ENCODE measurements at regions not wholly inside any gene's neighbourhood (a gene's known extent, or its start where the extent isn't known, plus 50 kb on each side); places are given as distances from the start of the nearest gene placed in this dataset.
A peak's percentile ranks its signal among the peaks of the same experiment; 100 is the strongest.

DNA sequence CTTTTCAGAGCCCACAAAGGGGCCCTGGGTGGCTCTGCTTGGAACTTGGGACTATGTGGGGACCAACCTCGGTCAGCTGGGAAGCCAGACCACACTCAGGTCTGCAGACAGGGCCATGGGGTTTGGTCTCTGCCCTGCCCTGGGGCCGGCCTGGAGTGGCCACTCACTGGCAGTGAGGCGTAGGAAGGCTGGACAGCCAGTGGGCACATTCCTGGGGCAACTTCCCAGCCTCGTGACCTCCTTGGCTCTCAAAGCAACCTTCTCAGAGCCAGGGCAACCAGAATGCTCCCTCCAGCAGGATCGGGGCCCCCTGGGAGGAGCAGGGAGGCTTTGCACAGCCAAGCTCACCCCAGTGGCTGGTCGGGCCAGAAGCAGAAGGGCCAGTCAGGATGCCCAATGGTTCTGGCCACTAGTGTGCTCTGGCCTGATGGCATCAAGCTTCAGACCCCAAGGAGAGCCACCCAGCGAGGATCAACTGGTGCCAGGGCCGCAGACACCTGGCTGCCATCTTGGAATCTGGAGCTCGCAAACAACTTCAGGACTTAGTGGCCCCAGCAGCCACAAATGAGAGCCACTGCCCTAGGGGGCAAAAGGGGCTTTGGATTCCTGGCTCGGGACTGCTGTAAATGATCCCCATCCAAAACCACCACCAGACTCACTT, 87.1 kb downstream of the MYEOV start:
- no peak for DNase-seq

DNA sequence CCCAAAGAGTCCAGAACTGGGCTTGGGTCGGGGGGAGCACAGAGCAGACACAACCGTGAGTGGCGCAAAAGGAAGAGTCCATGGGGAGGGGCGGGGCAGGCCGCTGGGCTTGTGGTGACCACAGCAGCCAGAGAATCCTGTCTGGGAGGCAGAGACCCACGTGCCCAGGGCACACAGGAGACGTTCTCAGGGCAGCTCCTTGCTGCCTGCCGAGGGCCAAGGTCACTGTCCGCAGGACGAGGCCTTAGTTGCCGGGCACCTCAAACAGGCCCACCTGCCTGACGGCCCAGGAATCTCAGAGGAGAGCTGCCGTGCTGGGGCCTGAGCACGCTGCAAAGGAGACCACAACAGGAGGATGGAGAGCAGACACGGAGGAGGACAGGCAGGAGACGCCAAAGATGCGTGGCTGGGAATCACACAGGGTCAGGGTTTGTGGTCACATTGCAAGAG, 87.8 kb downstream of the MYEOV start:
- DNase-seq, result no peak

DNA sequence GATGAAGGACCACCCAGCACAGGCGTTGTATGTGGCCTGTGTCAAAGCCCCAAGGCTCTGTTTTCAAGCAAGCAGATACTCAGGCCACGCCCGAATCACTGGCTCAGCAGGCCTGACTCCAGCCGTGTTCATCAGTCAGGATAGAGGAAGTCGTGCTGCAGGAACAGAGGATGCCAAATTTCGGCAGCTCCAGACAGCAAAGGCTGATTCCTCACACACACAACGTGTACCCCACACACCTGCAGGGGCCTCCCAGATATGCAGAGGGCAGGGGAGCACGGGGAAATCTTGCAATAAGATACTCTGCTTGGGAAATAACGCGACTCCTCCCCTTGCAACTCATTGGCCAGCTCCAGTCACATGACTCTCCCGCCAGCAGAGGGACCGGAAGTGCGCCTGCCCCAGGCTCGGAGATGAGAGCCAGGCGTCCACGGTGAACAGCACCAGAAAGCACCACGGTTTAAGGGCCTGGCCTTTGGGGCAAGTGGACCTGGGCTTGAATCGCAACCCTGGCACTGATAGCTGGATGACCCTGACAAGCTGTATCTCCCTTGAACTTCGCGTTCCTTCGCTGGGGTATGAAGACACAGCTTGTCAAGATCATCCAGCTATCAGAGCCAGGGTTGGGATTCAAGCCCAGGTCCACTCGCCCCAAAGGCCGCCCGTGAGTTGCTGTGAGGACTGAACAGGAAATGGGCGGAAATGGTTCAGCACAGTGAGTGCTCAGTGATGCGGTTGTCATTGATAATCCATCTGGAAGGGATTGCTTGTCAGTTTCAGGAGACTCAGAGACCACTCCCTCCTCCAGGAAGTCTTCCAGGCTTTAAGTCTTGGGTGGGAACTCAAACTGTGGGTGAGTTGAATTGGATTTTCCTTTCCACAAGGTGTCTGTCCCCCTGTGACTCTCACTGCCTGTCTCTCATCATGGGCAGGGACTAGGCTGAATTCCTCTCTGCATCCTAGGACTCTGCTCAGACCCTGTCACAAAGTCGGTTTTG, 88.5 kb downstream of the MYEOV start:
- DNase-seq, result peak in 1 of 3 experiments; percentile 49

DNA sequence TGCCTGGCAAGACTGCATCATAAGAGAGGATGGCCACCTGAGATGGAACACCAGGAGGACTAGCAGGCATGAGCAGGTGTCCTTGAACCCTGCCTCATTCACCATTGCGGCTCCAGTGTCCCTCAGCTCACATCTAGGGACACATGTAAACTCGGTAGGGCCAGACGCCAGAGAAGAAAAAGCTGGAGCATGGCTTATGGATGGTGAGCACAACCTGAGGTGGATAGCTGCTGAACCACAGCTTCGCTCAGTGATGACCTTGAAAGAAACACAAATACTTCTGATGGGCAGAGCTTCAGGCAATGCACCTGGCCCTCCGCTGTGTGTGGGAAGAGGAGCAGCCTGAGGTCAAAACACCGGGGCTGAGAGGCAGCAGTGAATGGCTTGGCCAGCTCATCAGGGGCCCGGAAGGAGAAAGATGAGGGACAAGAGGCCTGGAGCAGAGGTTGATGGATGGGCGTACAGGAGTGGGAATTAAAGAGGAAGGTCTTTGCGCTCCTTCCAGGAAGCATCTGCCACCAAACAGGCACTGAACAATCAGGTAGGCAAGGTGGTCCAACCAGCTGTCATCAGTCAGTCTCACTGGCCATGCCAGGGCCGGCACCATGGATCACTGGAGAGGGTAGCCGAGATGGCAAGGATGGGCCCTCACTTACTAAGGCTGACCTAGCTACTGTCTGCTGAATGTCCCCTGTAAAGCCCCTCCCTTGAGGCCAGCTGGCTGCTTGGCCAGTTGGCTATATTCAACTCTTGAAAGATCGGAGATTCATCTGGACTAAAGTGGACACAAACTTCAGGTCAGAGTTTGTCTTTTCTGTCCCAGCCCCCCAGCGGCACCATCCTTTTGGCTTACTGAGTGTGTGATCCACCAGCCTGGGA, 89.7 kb downstream of the MYEOV start:
- DNase-seq, result no peak

DNA sequence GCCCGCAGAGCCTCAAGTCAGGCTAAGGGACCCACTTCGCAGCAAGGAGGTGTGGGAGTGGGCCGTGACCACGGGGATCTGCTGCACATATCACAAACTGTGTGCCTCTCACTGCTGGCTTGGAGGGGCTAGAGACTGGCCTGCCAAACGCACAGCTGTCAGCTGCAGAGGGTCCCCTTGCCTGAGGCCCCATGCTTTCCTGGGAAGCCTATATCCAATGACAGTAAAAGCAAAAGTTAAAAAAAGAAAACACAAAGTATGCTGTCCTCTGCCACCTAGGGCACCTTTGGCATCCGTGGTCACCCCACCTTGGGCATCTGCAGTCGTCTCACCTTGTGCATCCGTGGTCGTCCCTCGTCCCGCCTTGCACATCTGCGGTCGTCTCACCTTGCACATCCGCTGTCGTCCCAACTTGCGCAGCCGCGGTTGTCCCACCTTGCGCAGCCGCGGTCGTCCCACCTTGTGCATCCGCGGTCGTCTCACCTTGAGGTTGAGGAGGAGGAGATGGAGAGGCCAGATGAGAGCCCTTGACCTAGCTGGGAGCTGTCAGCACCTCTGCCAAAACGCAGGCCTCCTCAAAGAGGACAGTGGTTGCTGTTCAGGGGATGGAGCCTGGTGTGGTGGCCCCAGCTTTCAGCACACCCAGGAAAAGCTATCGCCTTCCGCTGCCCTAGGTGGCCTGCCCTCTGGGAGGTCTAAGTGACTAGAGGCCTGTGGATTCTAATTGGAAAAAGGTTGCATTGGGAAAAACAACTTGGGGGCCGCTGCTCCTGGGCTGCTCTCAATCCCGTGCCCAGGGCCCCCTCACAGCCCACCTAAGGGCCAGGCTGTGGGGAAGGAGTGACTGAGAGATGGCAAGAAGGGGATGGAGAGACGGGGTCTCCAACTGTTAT, 90.5 kb downstream of the MYEOV start:
- no peak for DNase-seq

DNA sequence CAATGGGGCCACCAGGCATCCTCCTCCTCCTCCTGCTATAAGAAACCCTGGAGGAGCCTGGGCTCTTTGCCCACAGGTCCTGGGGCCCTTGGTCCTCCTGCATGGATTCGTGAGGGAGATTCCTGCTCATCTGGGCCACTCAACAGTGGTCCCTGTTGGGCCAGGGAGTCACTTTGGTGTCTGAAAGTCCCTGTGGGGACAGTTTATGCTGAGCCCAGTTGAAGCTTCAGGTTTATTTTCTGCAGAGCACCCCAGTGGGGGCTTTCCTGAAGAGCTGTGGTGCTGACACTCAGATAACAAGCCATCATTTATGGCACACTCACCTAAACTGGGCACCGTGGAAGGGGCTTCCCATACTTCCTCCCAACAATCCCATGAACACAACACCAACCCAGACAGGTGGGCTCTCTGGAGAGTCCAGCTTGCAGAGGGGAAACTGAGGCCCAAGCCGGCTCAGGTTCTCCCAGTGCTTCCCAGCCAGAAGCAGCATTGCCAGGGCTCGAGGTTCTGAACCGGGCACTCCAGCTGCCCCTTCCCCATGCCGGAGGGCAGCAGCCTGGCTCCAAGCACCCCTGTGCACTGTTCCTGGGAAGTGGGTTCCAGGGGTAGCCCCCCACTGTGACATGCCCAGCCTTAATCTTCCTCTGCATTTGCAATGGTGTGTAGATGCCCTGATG, 91.3 kb downstream of the MYEOV start:
- no peak for DNase-seq

DNA sequence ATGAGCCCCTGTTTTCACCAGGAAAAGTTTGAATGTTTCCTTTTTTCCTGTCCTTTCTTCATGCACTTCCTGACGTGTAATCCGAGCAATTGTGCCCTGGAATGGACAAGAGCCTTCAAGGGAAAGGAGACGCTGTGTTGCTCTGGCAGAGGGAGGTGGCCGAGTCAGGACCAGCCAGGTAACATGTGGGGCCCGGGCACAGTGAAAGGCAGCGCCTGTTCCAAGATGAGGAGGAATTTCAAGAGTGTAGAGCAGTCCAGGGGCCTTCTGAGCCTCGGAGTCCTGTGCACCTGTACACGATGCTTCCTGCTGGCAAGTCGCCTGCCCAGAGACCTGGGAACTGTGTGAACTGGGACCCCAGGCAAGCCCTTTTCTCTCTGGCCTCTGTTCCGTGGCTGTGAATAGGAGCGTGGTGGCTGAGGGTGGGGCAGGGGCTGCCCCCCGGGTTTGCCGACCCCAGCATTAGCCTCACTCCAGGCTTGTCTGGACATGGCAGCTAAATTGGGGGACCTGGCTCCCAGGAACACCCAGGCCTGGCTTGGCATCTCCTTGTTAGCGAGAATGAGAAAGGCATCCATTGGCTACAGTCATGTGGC, 92.0 kb downstream of the MYEOV start:
- DNase-seq, result no peak

DNA sequence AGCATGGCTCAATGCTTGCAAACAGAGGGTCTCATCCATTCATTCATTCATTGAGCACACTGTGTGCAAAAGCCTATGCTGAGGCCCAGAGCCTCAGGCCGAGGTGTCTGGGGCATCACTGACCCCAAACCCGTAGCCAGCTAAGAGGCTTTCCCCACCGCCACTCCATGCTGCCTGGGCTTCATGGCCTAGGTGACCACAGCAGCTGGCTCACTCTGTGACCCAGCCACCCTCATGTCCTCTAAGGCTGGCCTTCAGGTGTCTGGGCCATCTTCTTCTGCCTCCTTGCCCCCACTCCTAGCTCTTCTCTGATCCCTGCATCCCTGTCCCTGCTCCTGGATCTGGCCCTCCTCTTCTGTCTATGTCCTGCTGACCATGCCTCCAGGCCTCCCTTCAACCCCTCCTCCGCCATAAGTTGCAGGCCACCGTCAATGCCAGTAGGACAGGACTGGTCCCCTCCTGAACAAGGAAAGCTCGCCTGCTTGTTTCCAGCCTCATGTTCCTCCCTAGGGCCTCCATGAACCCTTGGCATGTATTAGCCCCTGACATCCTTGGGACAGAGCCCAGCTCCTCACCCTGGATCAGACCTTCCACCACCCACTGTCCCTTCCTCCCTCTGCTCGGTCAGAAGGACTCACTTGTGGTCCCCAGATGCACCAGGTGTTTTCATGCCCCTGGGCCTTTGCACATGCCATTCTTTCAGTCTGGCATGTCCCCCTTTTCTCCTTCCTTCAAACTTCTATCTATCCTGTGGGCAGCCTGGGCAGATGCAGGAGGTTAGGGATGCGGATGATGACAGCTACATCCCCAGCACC, 92.8 kb downstream of the MYEOV start:
- DNase-seq, result no peak

DNA sequence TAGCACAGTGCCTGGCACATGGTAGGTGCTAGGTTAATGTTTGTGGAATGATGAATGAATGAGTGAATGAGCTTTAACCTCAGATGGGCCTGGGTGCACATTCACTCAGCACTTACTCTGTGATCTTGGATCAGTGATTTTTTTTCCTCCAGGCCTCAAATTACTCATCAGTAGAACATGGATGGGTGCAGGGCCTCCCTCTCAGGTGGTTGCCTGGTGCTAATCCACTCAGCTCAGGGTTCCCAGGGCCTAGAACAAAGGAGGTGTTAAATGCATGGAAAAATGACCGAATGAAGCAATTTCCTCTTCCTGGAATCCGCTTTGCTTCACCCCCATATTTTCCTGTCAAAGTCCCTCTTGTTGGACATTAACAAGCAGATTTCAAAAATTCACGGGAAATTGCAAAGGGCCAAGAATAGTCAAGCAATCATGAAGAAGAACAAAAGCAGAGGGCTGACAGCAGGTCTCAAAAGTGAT, 93.5 kb downstream of the MYEOV start:
- no peak for DNase-seq

DNA sequence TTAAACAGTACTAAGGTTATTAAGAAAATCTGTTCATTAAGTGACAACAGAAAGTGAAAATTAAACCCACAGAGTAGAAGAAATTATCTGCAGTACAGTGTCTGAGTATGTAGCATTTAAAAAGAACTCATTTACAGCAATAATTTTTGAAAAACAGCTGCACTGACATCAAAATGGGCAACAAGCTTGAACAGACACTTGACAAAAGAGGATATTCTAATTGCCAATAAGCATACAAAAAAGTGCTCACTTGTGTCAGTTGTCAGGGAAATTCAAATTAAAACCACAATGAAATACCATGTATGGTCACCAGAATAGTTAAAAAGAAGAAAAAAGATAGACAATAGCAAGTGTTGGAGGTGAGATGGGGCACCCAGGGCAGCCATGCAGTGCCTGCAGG, 93.3 kb upstream of the LINC01488 start:
- no peak for DNase-seq

DNA sequence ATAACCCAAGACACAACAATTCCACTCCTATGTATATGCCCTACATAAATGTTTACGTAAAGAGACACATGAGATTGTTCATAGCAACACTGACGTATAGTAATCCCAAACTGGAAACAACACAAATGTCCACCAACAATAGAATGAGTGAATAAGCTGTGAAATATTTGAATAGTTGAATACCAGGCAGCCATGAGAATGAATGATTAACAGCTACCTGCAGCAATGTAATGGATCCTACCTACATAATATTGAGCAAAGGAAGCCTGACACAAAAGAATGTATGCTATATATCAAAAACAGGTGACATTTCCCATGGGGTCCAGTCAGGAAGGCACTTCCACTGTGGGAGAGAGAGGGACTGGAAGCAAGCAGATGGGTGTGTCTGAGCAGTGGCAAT, 92.8 kb upstream of the LINC01488 start:
- DNase-seq, result no peak

DNA sequence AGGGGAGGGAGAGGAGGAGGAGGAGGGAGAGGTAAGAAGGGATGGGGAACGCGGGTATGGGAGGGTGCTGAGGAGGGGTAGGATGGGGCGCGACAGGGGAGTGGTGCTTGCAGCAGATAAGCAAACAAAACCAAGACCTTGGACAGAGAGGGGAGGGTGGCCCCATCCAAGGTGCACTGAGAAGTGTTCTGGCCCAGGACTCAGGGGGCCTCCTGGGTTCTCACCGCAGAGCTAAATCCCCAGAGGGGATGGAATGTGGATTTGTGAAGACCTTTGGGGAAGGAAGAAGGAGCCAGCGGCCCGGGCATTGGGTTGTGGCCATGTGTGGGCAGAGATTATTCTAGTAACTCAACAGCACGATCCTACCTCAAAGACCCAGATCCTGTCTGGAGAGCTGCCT, 90.9 kb upstream of the LINC01488 start:
- DNase-seq, result no peak

DNA sequence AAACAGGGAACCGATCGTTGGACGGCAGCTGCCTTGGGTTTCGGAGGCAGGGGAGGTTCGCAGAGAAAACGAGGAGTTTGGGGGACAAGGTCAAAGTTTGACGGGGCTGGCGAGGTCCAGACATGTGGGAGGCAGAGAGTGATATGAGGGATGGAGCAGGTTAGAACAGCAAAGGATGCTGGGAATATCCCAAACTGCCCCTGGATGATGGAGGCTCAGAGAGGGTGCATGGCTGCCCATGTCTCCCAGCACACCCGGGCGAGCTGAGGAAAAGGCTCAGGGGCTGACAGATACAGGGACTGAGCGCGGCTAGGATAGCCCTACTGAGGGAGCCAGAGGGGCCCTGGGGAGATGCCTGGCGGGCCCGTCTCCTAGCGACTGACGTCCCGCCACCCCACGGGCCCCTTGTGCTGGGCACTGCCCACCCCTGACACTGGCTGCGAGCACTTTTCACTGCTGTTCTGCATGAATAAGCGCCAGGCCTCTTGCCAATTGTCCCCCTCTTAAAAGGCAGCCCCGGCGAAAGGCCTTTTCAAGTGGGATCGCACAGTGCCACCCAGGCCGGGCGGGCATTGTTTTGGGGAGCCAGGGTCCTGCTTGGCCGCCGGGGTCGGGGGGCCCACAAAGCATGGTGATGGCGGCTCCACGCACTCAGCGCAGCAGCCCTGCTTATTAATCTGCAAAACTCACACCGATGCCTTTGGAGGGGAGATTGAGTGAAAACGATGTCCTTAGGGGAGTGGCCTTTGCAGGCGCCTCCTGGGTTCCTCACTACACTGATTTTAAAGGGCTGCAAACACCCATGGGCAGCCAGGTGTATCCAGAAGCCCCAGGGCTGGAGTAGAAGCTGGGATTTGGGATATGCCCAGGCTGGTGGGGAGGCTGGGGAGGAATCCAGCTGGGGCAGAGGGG, 90.0 kb upstream of the LINC01488 start:
- peak in 1 of 3 experiments; percentile 4 for DNase-seq

DNA sequence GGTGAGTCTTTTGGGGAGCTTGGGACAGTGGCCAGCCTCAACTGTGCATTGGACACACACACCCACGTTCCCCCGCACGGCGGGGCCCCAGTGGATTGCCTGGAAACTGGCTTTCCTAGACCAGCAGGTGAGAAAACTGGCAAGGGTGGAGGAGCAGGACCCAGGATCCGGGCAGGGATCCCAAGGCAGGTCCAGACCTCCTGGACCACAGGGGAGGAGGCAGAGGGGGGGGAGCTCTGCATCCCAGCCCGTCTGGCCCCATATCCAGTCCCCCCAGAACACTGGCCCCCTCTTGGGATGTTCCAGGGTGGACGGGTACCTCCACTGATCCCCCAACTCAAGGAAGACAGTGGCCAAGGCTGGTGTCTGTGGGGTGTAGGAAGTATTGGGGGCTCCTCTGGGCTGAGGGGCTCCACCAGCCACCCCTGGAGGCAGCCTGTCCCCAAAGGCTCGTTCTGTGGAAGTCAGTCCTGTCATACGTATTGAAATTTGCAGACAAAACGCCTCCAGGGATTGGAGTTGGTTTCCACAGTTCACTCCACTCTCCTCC, 89.3 kb upstream of the LINC01488 start:
- DNase-seq, result no peak

DNA sequence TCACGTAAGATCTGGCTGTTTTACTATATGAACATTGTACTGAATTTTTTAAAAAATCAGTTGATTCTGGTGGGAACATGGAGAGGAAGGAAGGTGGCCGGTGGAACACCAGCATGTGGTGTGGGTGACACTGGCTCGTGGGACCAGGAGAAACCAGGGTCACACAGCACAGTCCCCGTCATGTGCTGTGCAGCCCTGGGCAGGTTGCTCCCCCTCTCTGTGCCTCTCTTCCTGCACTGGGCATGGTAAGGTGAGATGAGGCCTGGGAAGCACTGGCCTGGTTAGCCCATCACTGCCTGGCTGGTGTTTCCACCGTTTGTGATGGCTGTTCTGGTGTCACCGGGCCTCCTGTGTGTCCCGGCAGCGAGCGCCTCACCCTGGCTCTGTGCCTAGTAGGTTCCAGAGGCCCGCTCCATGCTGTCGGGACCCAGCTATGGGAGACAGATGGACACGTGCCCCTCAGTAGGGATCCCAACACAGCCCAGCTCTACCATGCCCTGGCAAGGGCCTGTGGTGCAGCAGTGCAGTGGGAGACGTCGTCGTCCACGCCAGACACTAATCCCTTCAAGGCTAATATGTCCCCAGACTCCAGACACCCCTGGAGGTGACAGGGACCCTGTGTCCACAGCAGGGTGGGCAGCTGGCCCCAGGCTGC, 88.2 kb upstream of the LINC01488 start:
- DNase-seq, result no peak

DNA sequence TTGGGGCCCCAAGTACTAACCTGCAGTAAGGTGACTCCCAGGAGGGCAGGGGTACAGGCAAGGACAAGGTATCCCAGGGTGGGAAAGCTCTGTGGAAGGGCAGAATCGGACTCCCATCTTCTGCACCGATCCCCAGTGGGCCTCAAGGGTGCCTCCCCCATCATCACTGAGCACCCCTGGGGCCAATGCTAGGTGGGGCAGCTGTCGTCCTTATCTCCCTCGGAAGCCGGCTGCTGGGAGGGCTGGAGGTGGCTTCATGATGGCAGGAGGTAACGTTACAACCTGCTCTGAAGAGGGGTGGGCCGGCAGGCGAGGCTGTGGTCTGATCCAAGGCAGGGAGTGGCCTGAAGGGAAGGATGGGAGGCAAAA, 87.6 kb upstream of the LINC01488 start:
- no peak for DNase-seq

DNA sequence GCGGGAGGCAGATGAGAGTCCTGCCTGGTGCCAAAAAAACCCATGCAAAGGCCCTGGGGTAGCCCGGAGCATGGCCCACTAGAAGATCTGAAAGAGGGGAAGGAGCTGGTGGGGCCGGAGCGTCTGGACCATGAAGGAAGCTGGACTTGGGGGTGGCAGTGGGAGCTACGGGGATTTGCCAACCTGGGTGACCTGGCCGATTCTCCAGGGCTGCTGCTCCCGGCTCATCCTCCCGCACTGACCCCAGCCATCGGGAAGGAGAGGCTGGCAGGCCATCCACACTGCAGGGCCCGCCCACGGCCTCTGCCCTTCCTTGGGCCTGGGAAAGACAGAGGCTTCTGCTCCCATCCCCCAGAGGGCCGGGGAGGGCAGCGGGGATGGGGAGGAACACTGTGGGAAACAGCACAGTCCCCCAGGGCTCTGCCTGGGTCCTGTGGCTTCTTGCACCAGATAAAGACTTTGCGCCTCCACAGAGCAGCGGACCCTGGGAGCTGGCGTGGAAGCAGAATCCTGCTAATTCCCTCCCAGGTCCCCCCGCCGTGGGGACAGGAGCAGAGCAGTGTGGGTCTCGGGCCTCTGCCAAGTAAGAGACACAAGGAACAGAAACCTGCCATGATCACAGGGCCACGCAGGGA, 87.1 kb upstream of the LINC01488 start:
- no peak for DNase-seq

DNA sequence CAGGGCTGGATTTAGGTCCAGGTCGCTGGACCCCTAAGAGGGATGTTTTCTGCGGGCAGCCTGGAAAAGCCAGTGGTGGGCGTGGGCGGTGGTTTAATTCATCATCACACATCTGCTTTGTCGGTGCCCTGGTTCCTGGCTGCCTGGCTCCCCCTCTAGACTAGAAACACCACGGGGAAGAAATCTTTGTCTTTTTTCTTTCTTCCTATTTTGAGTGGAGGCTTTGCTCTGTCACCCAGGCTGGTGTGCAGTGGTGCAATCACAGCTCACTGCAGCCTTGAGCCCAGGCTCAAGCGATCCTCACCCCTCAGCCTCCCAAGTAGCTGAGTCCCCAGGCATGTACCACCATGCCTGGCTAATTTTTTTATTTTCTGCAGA, 86.6 kb upstream of the LINC01488 start:
- no peak for DNase-seq

All from NCI-H1417 (cell line).